HCT116 (cell line): ENCODE measurements at regions not wholly inside any gene's neighbourhood (a gene's known extent, or its start where the extent isn't known, plus 50 kb on each side); places are given as distances from the start of the nearest gene placed in this dataset.
A peak's percentile ranks its signal among the peaks of the same experiment; 100 is the strongest.

Experiments
- ATAC-seq: fragments of 200-7000 bp; cut with Tn5 transposase; 2 replicates; pipeline ENCODE4 v1.9.1; 2020; ENCODE audit warnings: mild to moderate bottlenecking, moderate library complexity
- BruUV-seq: library from RNA; stranded (reverse); fragments of 400-500 nt; replicated peaks from 2 replicates; lab custom pipeline; 2021; lab: Mats Ljungman, UMichigan
- CTCF ChIA-PET: fragments of 300-600 bp; sonication (Branson Sonifier 250); formaldehyde crosslinking; loops from one replicate; lab custom pipeline; 2021; ENCODE audit warnings: antibody characterized with exemption; lab: Charles Lee
- POLR2A ChIA-PET: fragments of 300-600, 350-600 bp; sonication (Branson Sonifier 250); formaldehyde crosslinking; loops from one replicate; lab custom pipeline; 2021; ENCODE audit warnings: antibody characterized with exemption; lab: Charles Lee
- RAD21 ChIA-PET, 2 experiments: fragments of 300-600 bp; sonication (Branson Sonifier 250); formaldehyde crosslinking; loops; one replicate each; lab custom pipeline; 2023; ENCODE audit warnings: low total read pairs in 2 of 2; ENCODE audit not compliant: uncharacterized antibody in 2 of 2, unreplicated experiment in 2 of 2, low non-redundant PET in 1 of 2; lab: Charles Lee
- DNase-seq: peaks from one replicate; pipeline ENCODE4 v3.0.0-alpha.2; 2010; ENCODE audit warnings: low read depth, low spot score
- H2AFZ ChIP-seq: fragments of 200-600 bp; shearing (Covaris generic), sonication (generic); 2 replicates; pipeline ENCODE4 v1.6.1; 2017; ENCODE audit warnings: low read depth, mixed run types, mixed read lengths, antibody characterized with exemption, low read length; ENCODE audit not compliant: poor library complexity, severe bottlenecking
- H3K27ac ChIP-seq: 2 replicates; pipeline ENCODE4 v1.5.1; 2012; ENCODE audit warnings: low read depth, low read length
- H3K27me3 ChIP-seq: fragments of 200-600 bp; sonication (generic); 2 replicates; pipeline ENCODE4 v1.6.1; 2016; ENCODE audit warnings: mixed run types, low read length, mixed read lengths; ENCODE audit not compliant: insufficient read depth
- H3K36me3 ChIP-seq, 2 experiments: fragments of 200-500 bp in 1 of 2; fragments of 200-600 bp in 1 of 2; sonication (Bioruptor generic) in 1 of 2; sonication (generic) in 1 of 2; 2 replicates each; pipeline versions ENCODE4 v1.5.1 to v1.6.1; 2014 to 2016; ENCODE audit warnings: low read length in 2 of 2, inconsistent platforms in 1 of 2, mixed read lengths in 1 of 2, mixed run types in 1 of 2; ENCODE audit not compliant: insufficient read depth in 2 of 2, control insufficient read depth in 1 of 2
- H3K4me1 ChIP-seq, 2 experiments: fragments of 200-600 bp in 1 of 2; sonication (generic) in 1 of 2; 2 replicates each; pipeline versions ENCODE4 v1.5.1 to v1.6.1; 2012 to 2017; ENCODE audit warnings: low read length in 2 of 2, inconsistent platforms in 1 of 2, mild to moderate bottlenecking in 1 of 2, mixed read lengths in 1 of 2, mixed run types in 1 of 2, moderate library complexity in 1 of 2; ENCODE audit not compliant: insufficient read depth in 2 of 2, control insufficient read depth in 1 of 2
- H3K4me2 ChIP-seq: fragments of 200-600 bp; sonication (generic); 2 replicates; pipeline ENCODE4 v1.6.1; 2017; ENCODE audit warnings: mixed run types, low read length, mixed read lengths
- H3K4me3 ChIP-seq, 2 experiments: fragments of 200-600 bp in 1 of 2; sonication (generic) in 1 of 2; replicated peaks in 1 of 2; 2 replicates each; pipeline ENCODE4 v1.5.1; 2011 to 2016; ENCODE audit warnings: low read length in 2 of 2, control low read depth in 1 of 2, low read depth in 1 of 2, mild to moderate bottlenecking in 1 of 2, mixed read lengths in 1 of 2, mixed run types in 1 of 2
- H3K79me2 ChIP-seq: fragments of 200-600 bp; sonication (generic); 2 replicates; pipeline ENCODE4 v1.6.1; 2017; ENCODE audit warnings: mild to moderate bottlenecking, mixed run types, low read length, moderate library complexity, mixed read lengths; ENCODE audit not compliant: insufficient read depth
- H3K9ac ChIP-seq: fragments of 200-600 bp; sonication (generic); 2 replicates; pipeline ENCODE4 v1.6.1; 2016; ENCODE audit warnings: low read length, mixed read lengths
- H3K9me2 ChIP-seq: fragments of 200-600 bp; sonication (generic), shearing (Covaris generic); 2 replicates; pipeline ENCODE4 v1.6.1; 2017; ENCODE audit warnings: mixed run types, mild to moderate bottlenecking, moderate library complexity; ENCODE audit not compliant: insufficient read depth
- H3K9me3 ChIP-seq, 2 experiments: fragments of 200-500 bp in 1 of 2; fragments of 200-600 bp in 1 of 2; sonication (Bioruptor generic) in 1 of 2; sonication (generic) in 1 of 2; 2 replicates each; pipeline ENCODE4 v1.6.1; 2014 to 2017; ENCODE audit warnings: low read length in 2 of 2, mixed read lengths in 2 of 2, inconsistent platforms in 1 of 2, low read depth in 1 of 2, mild to moderate bottlenecking in 1 of 2, mixed run types in 1 of 2, moderate library complexity in 1 of 2; ENCODE audit not compliant: control insufficient read depth in 1 of 2, insufficient read depth in 1 of 2
- H4K20me1 ChIP-seq: fragments of 200-600 bp; sonication (generic), shearing (Covaris generic); 2 replicates; pipeline ENCODE4 v1.6.1; 2017; ENCODE audit warnings: mixed run types, mild to moderate bottlenecking, moderate library complexity; ENCODE audit not compliant: insufficient read depth
- ATF3 ChIP-seq: IDR thresholded peaks from 2 replicates; pipeline ENCODE4 v1.6.1; 2012
- CBX3 ChIP-seq: IDR thresholded peaks from 2 replicates; pipeline ENCODE4 v1.6.1; 2012; ENCODE audit warnings: low read depth
- CTCF ChIP-seq, 3 experiments: fragments of 200-600 bp in 1 of 3; sonication (generic) in 1 of 3; IDR thresholded peaks in 2 of 3; conservative IDR thresholded peaks in 1 of 3; 2 replicates each; pipeline ENCODE4 v1.5.1; 2012 to 2017; ENCODE audit warnings: low read depth in 2 of 3, low read length in 2 of 3, antibody characterized with exemption in 1 of 3, borderline replicate concordance in 1 of 3, control low read depth in 1 of 3, mild to moderate bottlenecking in 1 of 3, mixed read lengths in 1 of 3, mixed run types in 1 of 3, moderate library complexity in 1 of 3; ENCODE audit not compliant: insufficient read depth in 1 of 3
- ELF1 ChIP-seq: IDR thresholded peaks from 2 replicates; pipeline ENCODE4 v1.6.1; 2012; ENCODE audit warnings: low read depth, borderline replicate concordance
- EZH2 ChIP-seq: fragments of 200-600 bp; sonication (generic); IDR thresholded peaks from 2 replicates; pipeline ENCODE4 v1.6.1; 2017; ENCODE audit warnings: antibody characterized with exemption, mixed run types
- EZH2phosphoT487 ChIP-seq: fragments of 200-600 bp; IDR thresholded peaks from 2 replicates; pipeline ENCODE4 v1.6.1; 2018; ENCODE audit warnings: antibody characterized with exemption, borderline replicate concordance
- POLR2AphosphoS5 ChIP-seq: IDR thresholded peaks from 2 replicates; pipeline ENCODE4 v1.6.1; 2011; ENCODE audit warnings: mild to moderate bottlenecking, low read depth, low read length, moderate library complexity
- RAD21 ChIP-seq: IDR thresholded peaks from 2 replicates; pipeline ENCODE4 v1.6.1; 2012; ENCODE audit warnings: low read depth, mild to moderate bottlenecking
- REST ChIP-seq: IDR thresholded peaks from 2 replicates; pipeline ENCODE4 v1.6.1; 2012; ENCODE audit warnings: low read depth
- SIN3A ChIP-seq: IDR thresholded peaks from 2 replicates; pipeline ENCODE4 v1.6.1; 2012; ENCODE audit warnings: low read depth
- SP1 ChIP-seq: IDR thresholded peaks from 2 replicates; pipeline ENCODE4 v1.6.1; 2012; ENCODE audit warnings: low read depth
- SRF ChIP-seq: IDR thresholded peaks from 2 replicates; pipeline ENCODE4 v1.6.1; 2012; ENCODE audit warnings: low read depth
- YY1 ChIP-seq: IDR thresholded peaks from 2 replicates; pipeline ENCODE4 v1.6.1; 2011; ENCODE audit warnings: low read length, low read depth, moderate library complexity, mild to moderate bottlenecking; ENCODE audit not compliant: insufficient replicate concordance; ENCODE audit errors: extremely low read depth
- ZFX ChIP-seq: fragments of 450-650 bp; IDR thresholded peaks from 2 replicates; pipeline ENCODE4 v1.6.1; 2017
- ZNF274 ChIP-seq: fragments of 200-500 bp; sonication (Bioruptor generic); IDR thresholded peaks from 2 replicates; pipeline ENCODE4 v1.6.1; 2014; ENCODE audit warnings: mild to moderate bottlenecking, low read depth, low read length, inconsistent platforms
- intact Hi-C: fragments of 100-400 bp; cut with micrococcal nuclease; formaldehyde crosslinking; loops from 2 replicates; pipeline ENCODE4 v1.10.0; 2022

- Histone ChIP-seq H3K4me2 (no peak overlapping the region), H3K9me3 (no peaks in the 10 kb centered on the region), H3K9me2 (no peaks in the 10 kb centered on the region), H3K27ac (no peak overlapping the region), H3K4me1 (peaks cover 0 to 3% of the 10 kb centered on the region in 2 experiments; a peak in 2 of 4 replicates), H3K9ac (no peak overlapping the region), H3K79me2 (no peaks in the 10 kb centered on the region), H3K36me3 (no peaks in the 10 kb centered on the region), H3K4me3 (no peak overlapping the region), H4K20me1 (no peaks in the 10 kb centered on the region), H3K27me3 (no peaks in the 10 kb centered on the region), H2AFZ (peak overlapping the region; percentile 79)
- intact Hi-C loops, result loop anchor here (1.0 to 10.0 kb wide), 4 partner anchors 264 to 740 kb away; no protein-coding TSS in a partner anchor
- DNase-seq (peak; percentile 59), ATAC-seq (peak; percentile 99)
- BruUV-seq, result no TSS peak
- CTCF ChIA-PET, result interaction anchor here (0.6 to 2.0 kb wide), 16 partner anchors 10 to 1618 kb away, joined by 3 to 22 read pairs (median 4); no protein-coding TSS in a partner anchor
- POLR2A ChIA-PET, result interaction anchor here (0.9 kb wide), 1 partner anchor 19 kb away, joined by 3 read pairs; no protein-coding TSS in a partner anchor
- RAD21 ChIA-PET, result interaction anchor here (0.6 to 1.0 kb wide), 3 partner anchors 160 to 539 kb away, joined by 3 to 4 read pairs (median 3); no protein-coding TSS in a partner anchor
- TF ChIP-seq ELF1 (no peak), POLR2AphosphoS5 (no peak), CTCF (IDR thresholded peaks at IDR 0.05 in 2 of 3, conservative IDR thresholded peaks at IDR 0.05 in 1 of 3; ENCODE audit: borderline replicate concordance in 1 of 3, insufficient read depth in 1 of 3, low read depth in 2 of 3, low read length in 2 of 3) (peak; percentile 68 to 94 (median 93)), RAD21 (peak; percentile 83), CBX3 (peak; percentile 35; the same call in 1 of the 2 replicates), SIN3A (no peak), ZFX (no peak), SRF (no peak), ATF3 (no peak), SP1 (no peak), REST (no peak), YY1 (peak; percentile 43), EZH2 (no peak), EZH2phosphoT487 (no peak), ZNF274 (no peak)
Observed at GRCh38 chr1:61588736-61589672, 135.9 kb downstream of the TM2D1 start.
